ENCODE measurements at regions not wholly inside any gene's neighbourhood (a gene's known extent, or its start where the extent isn't known, plus 50 kb on each side); places are given as distances from the start of the nearest gene placed in this dataset.

- TF ChIP-seq CTCF (IDR thresholded peaks at IDR 0.05) (no peak), EP300 (IDR thresholded peaks at IDR 0.05) (no peak)
Observed at GRCh38 chr3:148218222-148218621, 479.5 kb upstream of the AGTR1 start.

Data from gastroesophageal sphincter (tissue), 3 donors.